ENCODE measurements at regions not wholly inside any gene's neighbourhood (a gene's known extent, or its start where the extent isn't known, plus 50 kb on each side); places are given as distances from the start of the nearest gene placed in this dataset.

DNA sequence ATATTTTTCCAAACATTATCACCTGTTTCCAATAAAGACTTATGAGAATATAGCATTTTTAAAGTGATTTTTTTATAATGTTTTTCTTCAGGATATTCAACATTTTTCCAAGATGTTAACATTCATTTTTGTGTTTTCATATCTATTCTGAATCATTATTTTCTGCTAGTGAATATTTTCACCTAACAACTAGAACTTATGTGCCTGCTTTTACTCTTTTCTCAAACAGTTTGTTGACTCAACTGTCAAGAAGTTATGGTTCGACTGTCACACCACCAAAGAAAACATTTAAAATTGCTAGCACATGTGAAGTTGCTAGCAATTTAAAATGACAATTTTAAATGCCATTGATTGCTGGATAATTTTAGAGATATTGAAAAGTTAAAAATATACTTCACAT lies 343.3 kb upstream of the CDH9 start:
- TF ChIP-seq GATA2 (IDR thresholded peaks at IDR 0.05; ENCODE audit: low read depth, low read length), result no peak
- no peak for TF ChIP-seq GATA3 (IDR thresholded peaks at IDR 0.05; ENCODE audit: low read depth, low read length)
